ENCODE measurements at regions not wholly inside any gene's neighbourhood (a gene's known extent, or its start where the extent isn't known, plus 50 kb on each side); places are given as distances from the start of the nearest gene placed in this dataset.

- Histone ChIP-seq H3K9me3 (ENCODE audit: control insufficient read depth, low read length) (no peaks in the 10 kb centered on the region), H3K36me3 (ENCODE audit: control insufficient read depth in 1 of 2, insufficient read depth in 2 of 2, low read length in 1 of 2) (no peaks in the 10 kb centered on the region), H3K4me1 (ENCODE audit: control insufficient read depth in 1 of 2, insufficient read depth in 2 of 2, low read length in 2 of 2) (peaks cover 0 to 2% of the 10 kb centered on the region in 2 donors), H3K4me3 (ENCODE audit: low read length in 2 of 2) (no peak overlapping the region), H3K27me3 (ENCODE audit: control insufficient read depth in 1 of 2, insufficient read depth in 2 of 2, low read length in 1 of 2) (no peaks in the 10 kb centered on the region), H3K27ac (ENCODE audit: low read depth in 1 of 2, low read length in 2 of 2) (no peak overlapping the region)
- intact Hi-C loops (cut with DNase I) = no loop called here
- DNase-seq (no peak), ATAC-seq (ENCODE audit: low FRiP score) (no peak)
Measured at GRCh38 chr1:173407846-173408245, 69.3 kb upstream of the PRDX6 start.

- DNase-seq (no peak), ATAC-seq (ENCODE audit: low FRiP score) (no peak)
- peaks cover 0 to 2% of the 10 kb centered on the region in 2 donors for H3K4me1 ChIP-seq (ENCODE audit: control insufficient read depth in 1 of 2, insufficient read depth in 2 of 2, low read length in 2 of 2)
- intact Hi-C loops (cut with DNase I) = no loop called here
- H3K36me3 ChIP-seq (ENCODE audit: control insufficient read depth in 1 of 2, insufficient read depth in 2 of 2, low read length in 1 of 2) = no peaks in the 10 kb centered on the region
- H3K27ac ChIP-seq (ENCODE audit: low read depth in 1 of 2, low read length in 2 of 2) = no peak overlapping the region
- H3K4me3 ChIP-seq (ENCODE audit: low read length in 2 of 2) = no peak overlapping the region
- 95 to 96% methylated on average over 1 of the region's 1 CpG for WGBS, 2 donors
- no peaks in the 10 kb centered on the region for H3K27me3 ChIP-seq (ENCODE audit: control insufficient read depth in 1 of 2, insufficient read depth in 2 of 2, low read length in 1 of 2)
- H3K9me3 ChIP-seq (ENCODE audit: control insufficient read depth, low read length) = no peaks in the 10 kb centered on the region
Measured at GRCh38 chr1:173408886-173409285, 68.2 kb upstream of the PRDX6 start.

GRCh38 chr1:173409613-173410012, 67.5 kb upstream of the PRDX6 start:
- H3K9me3 ChIP-seq (ENCODE audit: control insufficient read depth, low read length) = no peaks in the 10 kb centered on the region
- WGBS, 2 donors = 8 to 13% methylated on average over 3 of the region's 3 CpGs
- no peak overlapping the region for H3K27ac ChIP-seq (ENCODE audit: low read depth in 1 of 2, low read length in 2 of 2)
- peak in 1 of 2 donors; percentile 81 for DNase-seq
- no peak for ATAC-seq (ENCODE audit: low FRiP score)
- no peaks in the 10 kb centered on the region for H3K27me3 ChIP-seq (ENCODE audit: control insufficient read depth in 1 of 2, insufficient read depth in 2 of 2, low read length in 1 of 2)
- peaks cover 0 to 2% of the 10 kb centered on the region in 2 donors for H3K4me1 ChIP-seq (ENCODE audit: control insufficient read depth in 1 of 2, insufficient read depth in 2 of 2, low read length in 2 of 2)
- intact Hi-C loops (cut with DNase I) = loop anchor here in 1 of 2 donors (10.0 kb wide), 1 partner anchor 305 kb away; the partner anchor contains the start of gene KLHL20
- no peaks in the 10 kb centered on the region for H3K36me3 ChIP-seq (ENCODE audit: control insufficient read depth in 1 of 2, insufficient read depth in 2 of 2, low read length in 1 of 2)
- no peak overlapping the region for H3K4me3 ChIP-seq (ENCODE audit: low read length in 2 of 2)

- Histone ChIP-seq H3K36me3 (ENCODE audit: control insufficient read depth in 1 of 2, insufficient read depth in 2 of 2, low read length in 1 of 2) (no peaks in the 10 kb centered on the region), H3K27ac (ENCODE audit: low read depth in 1 of 2, low read length in 2 of 2) (no peak overlapping the region), H3K27me3 (ENCODE audit: control insufficient read depth in 1 of 2, insufficient read depth in 2 of 2, low read length in 1 of 2) (no peaks in the 10 kb centered on the region), H3K9me3 (ENCODE audit: control insufficient read depth, low read length) (no peaks in the 10 kb centered on the region), H3K4me3 (ENCODE audit: low read length in 2 of 2) (no peak overlapping the region), H3K4me1 (ENCODE audit: control insufficient read depth in 1 of 2, insufficient read depth in 2 of 2, low read length in 2 of 2) (peaks cover 0 to 1% of the 10 kb centered on the region in 2 donors)
- 92 to 93% methylated on average over 4 of the region's 4 CpGs for WGBS, 2 donors
- intact Hi-C loops (cut with DNase I) = loop anchor here in 1 of 2 donors (10.0 kb wide), 1 partner anchor 305 kb away; the partner anchor contains the start of gene KLHL20
- DNase-seq (no peak), ATAC-seq (ENCODE audit: low FRiP score) (no peak)
Measured at GRCh38 chr1:173410133-173410793, 66.9 kb upstream of the PRDX6 start.

- no peaks in the 10 kb centered on the region for H3K27me3 ChIP-seq (ENCODE audit: control insufficient read depth in 1 of 2, insufficient read depth in 2 of 2, low read length in 1 of 2)
- H3K9me3 ChIP-seq (ENCODE audit: control insufficient read depth, low read length) = no peaks in the 10 kb centered on the region
- no peak overlapping the region for H3K4me3 ChIP-seq (ENCODE audit: low read length in 2 of 2)
- no peak for ATAC-seq (ENCODE audit: low FRiP score)
- H3K4me1 ChIP-seq (ENCODE audit: control insufficient read depth in 1 of 2, insufficient read depth in 2 of 2, low read length in 2 of 2) = no peaks in the 10 kb centered on the region
- DNase-seq = no peak
- no peaks in the 10 kb centered on the region for H3K36me3 ChIP-seq (ENCODE audit: control insufficient read depth in 1 of 2, insufficient read depth in 2 of 2, low read length in 1 of 2)
- WGBS, 2 donors = 89 to 91% methylated on average over 5 of the region's 5 CpGs
- no peak overlapping the region for H3K27ac ChIP-seq (ENCODE audit: low read depth in 1 of 2, low read length in 2 of 2)
- intact Hi-C loops (cut with DNase I) = loop anchor here in 1 of 2 donors (10.0 kb wide), 1 partner anchor 304 kb away; the partner anchor contains the start of gene KLHL20
Measured at GRCh38 chr1:173410794-173411236, 66.3 kb upstream of the PRDX6 start.

GRCh38 chr1:173411835-173412742, 65.0 kb upstream of the PRDX6 start:
- no peak overlapping the region for H3K27ac ChIP-seq (ENCODE audit: low read depth in 1 of 2, low read length in 2 of 2)
- 85% methylated on average over 12 to 17 of the region's 17 CpGs for WGBS, 2 donors
- ATAC-seq (ENCODE audit: low FRiP score) (no peak), DNase-seq (no peak)
- no peaks in the 10 kb centered on the region for H3K27me3 ChIP-seq (ENCODE audit: control insufficient read depth in 1 of 2, insufficient read depth in 2 of 2, low read length in 1 of 2)
- no peaks in the 10 kb centered on the region for H3K4me1 ChIP-seq (ENCODE audit: control insufficient read depth in 1 of 2, insufficient read depth in 2 of 2, low read length in 2 of 2)
- no peak overlapping the region for H3K4me3 ChIP-seq (ENCODE audit: low read length in 2 of 2)
- intact Hi-C loops (cut with DNase I) = loop anchor here in 1 of 2 donors (10.0 kb wide), 1 partner anchor 303 kb away; the partner anchor contains the start of gene KLHL20
- no peaks in the 10 kb centered on the region for H3K9me3 ChIP-seq (ENCODE audit: control insufficient read depth, low read length)
- no peaks in the 10 kb centered on the region for H3K36me3 ChIP-seq (ENCODE audit: control insufficient read depth in 1 of 2, insufficient read depth in 2 of 2, low read length in 1 of 2)

GRCh38 chr1:173413271-173413707, 63.8 kb upstream of the PRDX6 start:
- ATAC-seq (ENCODE audit: low FRiP score) (no peak), DNase-seq (no peak)
- H3K4me1 ChIP-seq (ENCODE audit: control insufficient read depth in 1 of 2, insufficient read depth in 2 of 2, low read length in 2 of 2) = no peaks in the 10 kb centered on the region
- 76 to 80% methylated on average over 7 of the region's 7 CpGs for WGBS, 2 donors
- H3K27me3 ChIP-seq (ENCODE audit: control insufficient read depth in 1 of 2, insufficient read depth in 2 of 2, low read length in 1 of 2) = no peaks in the 10 kb centered on the region
- no peaks in the 10 kb centered on the region for H3K36me3 ChIP-seq (ENCODE audit: control insufficient read depth in 1 of 2, insufficient read depth in 2 of 2, low read length in 1 of 2)
- no peaks in the 10 kb centered on the region for H3K9me3 ChIP-seq (ENCODE audit: control insufficient read depth, low read length)
- intact Hi-C loops (cut with DNase I) = loop anchor here in 1 of 2 donors (10.0 kb wide), 1 partner anchor 302 kb away; the partner anchor contains the start of gene KLHL20
- no peak overlapping the region for H3K27ac ChIP-seq (ENCODE audit: low read depth in 1 of 2, low read length in 2 of 2)
- no peak overlapping the region for H3K4me3 ChIP-seq (ENCODE audit: low read length in 2 of 2)

- H3K27me3 ChIP-seq (ENCODE audit: control insufficient read depth in 1 of 2, insufficient read depth in 2 of 2, low read length in 1 of 2) = no peaks in the 10 kb centered on the region
- H3K4me3 ChIP-seq (ENCODE audit: low read length in 2 of 2) = no peak overlapping the region
- WGBS, 2 donors = 86 to 88% methylated on average over 3 of the region's 3 CpGs
- intact Hi-C loops (cut with DNase I) = loop anchor here in 1 of 2 donors (10.0 kb wide), 1 partner anchor 301 kb away; the partner anchor contains the start of gene KLHL20
- no peak for DNase-seq
- ATAC-seq (ENCODE audit: low FRiP score) = no peak
- H3K27ac ChIP-seq (ENCODE audit: low read depth in 1 of 2, low read length in 2 of 2) = no peak overlapping the region
- H3K36me3 ChIP-seq (ENCODE audit: control insufficient read depth in 1 of 2, insufficient read depth in 2 of 2, low read length in 1 of 2) = no peaks in the 10 kb centered on the region
- no peaks in the 10 kb centered on the region for H3K4me1 ChIP-seq (ENCODE audit: control insufficient read depth in 1 of 2, insufficient read depth in 2 of 2, low read length in 2 of 2)
- H3K9me3 ChIP-seq (ENCODE audit: control insufficient read depth, low read length) = no peaks in the 10 kb centered on the region
Measured at GRCh38 chr1:173414136-173414535, 63.0 kb upstream of the PRDX6 start.
